Ovary (tissue), 7 donors: ENCODE measurements at regions not wholly inside any gene's neighbourhood (a gene's known extent, or its start where the extent isn't known, plus 50 kb on each side); places are given as distances from the start of the nearest gene placed in this dataset.
"Not testable (repeated sequence)": the region's sequence is repeated elsewhere in the genome, so short reads cannot be mapped to it uniquely, and the experiment has no call there.

Experiments
- DNase-seq, 5 donors: peaks; one replicate each; pipeline ENCODE4 v3.0.0-alpha.2; 2019 to 2020
- H3K27ac ChIP-seq, 2 donors: fragments of 200-600 bp; one replicate each; pipeline versions ENCODE4 v1.5.1 to v1.8.0; 2019 to 2022
- H3K27me3 ChIP-seq: fragments of 200-600 bp; one replicate; pipeline ENCODE4 v1.8.0; 2022
- H3K36me3 ChIP-seq: fragments of 200-600 bp; sonication (generic); one replicate; pipeline ENCODE4 v1.5.1; 2019
- H3K4me1 ChIP-seq: one replicate; pipeline ENCODE4 v1.8.1; 2013; ENCODE audit warnings: mild to moderate bottlenecking, moderate library complexity; ENCODE audit not compliant: insufficient read depth
- H3K4me3 ChIP-seq: fragments of 200-600 bp; sonication (generic); one replicate; pipeline ENCODE4 v1.5.1; 2017
- H3K9me3 ChIP-seq, 2 donors: fragments of 200-600 bp in 1 of 2; sonication (generic) in 1 of 2; one replicate each; pipeline versions ENCODE4 v1.5.1 to v1.8.1; 2013 to 2019; ENCODE audit warnings: mild to moderate bottlenecking in 1 of 2, moderate library complexity in 1 of 2
- CTCF ChIP-seq, 3 donors: fragments of 450-650 bp in 2 of 3; fragments of 200-600 bp in 1 of 3; IDR thresholded peaks; one replicate each; pipeline versions ENCODE4 v1.5.1 to v1.8.0; 2016 to 2022; ENCODE audit warnings: antibody characterized with exemption in 3 of 3, mild to moderate bottlenecking in 1 of 3
- EP300 ChIP-seq: sonication (generic); formaldehyde crosslinking; IDR thresholded peaks from one replicate; pipeline ENCODE4 v1.6.1; 2017; ENCODE audit warnings: antibody characterized with exemption
- POLR2A ChIP-seq: fragments of 450-650 bp; IDR thresholded peaks from one replicate; pipeline ENCODE4 v1.6.1; 2017; ENCODE audit warnings: antibody characterized with exemption, mild to moderate bottlenecking, moderate library complexity
- WGBS, 3 donors: extraction: QIAGEN DNeasy Blood & Tissue Kit in 1 of 3; methylation state at CpG; one replicate each; pipeline versions ENCODE4 v1.1.5 to v1.1.7; 2013 to 2017; 5-methylcytosine and 5-hydroxymethylcytosine counted together
- intact Hi-C, 4 donors: fragments of 100-400 bp; cut with DNase I; formaldehyde crosslinking; loops; one replicate each; pipeline versions ENCODE4 v1.11.0 to v1.15.1; 2022 to 2023
- donor health status: DM: no; HTN: no; CAD: no; lungs with moderate emphysema.
- donor health status: DM: no; HTN: no; CAD: no.
- donor health status: Bipolar disorder and iron deficiency.
- donor health status: DM: no; HTN: no; CAD: no.
- donor health status: DM: yes; HTN: yes; CAD: no.

DNA sequence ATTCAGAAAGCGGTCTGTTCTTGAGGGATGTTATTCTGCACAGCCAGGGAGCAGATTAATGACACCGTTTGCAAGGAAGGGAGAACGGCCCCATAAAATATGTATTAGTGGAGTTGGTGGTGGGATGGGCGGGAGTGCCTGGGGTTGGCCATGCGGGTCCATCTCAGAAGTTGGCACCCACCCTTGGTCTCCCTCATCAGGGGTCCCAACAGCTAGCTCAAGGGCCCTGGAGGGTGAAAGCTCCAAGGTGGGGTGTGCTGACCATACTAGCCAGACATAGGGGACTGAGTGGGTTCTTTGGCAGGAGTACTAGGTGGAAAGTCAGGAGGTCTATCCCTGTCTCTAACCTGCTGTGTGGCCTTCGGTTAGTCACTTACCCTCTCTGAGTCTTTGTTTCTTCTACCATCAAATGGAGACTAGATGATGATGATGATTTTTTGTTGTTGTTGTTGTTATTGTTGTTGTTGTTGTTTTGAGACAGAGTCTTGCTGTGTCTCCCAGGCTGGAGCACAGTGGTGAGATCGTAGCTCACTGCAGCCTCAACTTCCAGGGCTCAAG, 83.2 kb upstream of the BRD7 start:
- Histone ChIP-seq H3K4me1 (no peaks in the 10 kb centered on the region), H3K27me3 (no peaks in the 10 kb centered on the region), H3K27ac (no peak overlapping the region), H3K36me3 (no peaks in the 10 kb centered on the region), H3K9me3 (no peaks in the 10 kb centered on the region), H3K4me3 (no peak overlapping the region)
- intact Hi-C loops, result no loop called here
- DNase-seq, result no peak
- TF ChIP-seq EP300 (no peak), POLR2A (no peak), CTCF (IDR thresholded peaks at IDR 0.05) (no peak)
- WGBS, 3 donors, result 70 to 74% (median 71%) methylated on average over 7 of the region's 7 CpGs

DNA sequence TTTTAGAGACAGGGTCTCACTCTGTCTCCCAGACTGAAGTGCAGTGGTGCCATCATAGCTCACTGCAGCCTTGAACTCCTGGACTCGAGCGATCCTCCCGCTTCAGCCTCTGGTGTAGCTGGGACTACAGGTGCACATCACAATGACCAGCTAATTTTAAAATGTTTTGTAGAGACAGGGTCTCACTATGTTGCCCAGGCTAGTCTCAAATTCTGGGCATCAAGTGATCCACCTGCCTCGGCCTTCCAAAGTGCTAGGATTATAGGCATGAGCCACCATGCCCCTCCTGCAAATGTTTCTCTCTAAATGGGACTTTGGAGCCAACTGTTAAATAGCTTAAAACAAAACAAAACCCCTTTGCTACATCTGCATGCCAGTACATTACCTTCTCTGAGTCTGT, 82.2 kb upstream of the BRD7 start:
- Histone ChIP-seq H3K36me3 (no peaks in the 10 kb centered on the region), H3K4me1 (no peaks in the 10 kb centered on the region), H3K27ac (no peak overlapping the region), H3K9me3 (no peaks in the 10 kb centered on the region), H3K4me3 (no peak overlapping the region), H3K27me3 (no peaks in the 10 kb centered on the region)
- intact Hi-C loops, result no loop called here
- DNase-seq, result no peak
- 79 to 94% (median 82%) methylated on average over 4 of the region's 4 CpGs for WGBS, 3 donors
- TF ChIP-seq POLR2A (no peak), EP300 (no peak), CTCF (IDR thresholded peaks at IDR 0.05) (no peak)

DNA sequence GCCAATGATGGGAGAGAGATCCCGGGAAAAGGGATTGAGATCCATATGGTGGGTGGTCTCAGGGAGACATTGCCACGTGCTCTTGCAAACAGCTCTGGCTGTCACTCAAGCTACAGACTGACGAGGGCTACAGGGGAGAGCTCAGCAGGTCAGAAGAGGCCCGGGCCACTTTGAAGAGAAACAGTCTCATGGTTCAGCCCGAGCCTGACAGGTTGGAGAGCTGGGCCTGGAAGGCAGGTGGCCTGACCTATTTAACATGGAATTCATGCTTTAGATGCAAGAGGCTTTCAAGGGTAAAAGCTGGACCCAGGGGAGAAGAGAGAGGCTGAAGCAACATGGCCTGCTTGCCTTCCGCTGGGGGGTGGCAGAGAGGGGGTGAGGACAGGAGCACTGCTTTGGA, 81.0 kb upstream of the BRD7 start:
- Histone ChIP-seq H3K36me3 (no peaks in the 10 kb centered on the region), H3K9me3 (no peaks in the 10 kb centered on the region), H3K27me3 (no peaks in the 10 kb centered on the region), H3K4me1 (no peaks in the 10 kb centered on the region), H3K27ac (no peak overlapping the region), H3K4me3 (no peak overlapping the region)
- DNase-seq, result no peak
- TF ChIP-seq CTCF (IDR thresholded peaks at IDR 0.05) (no peak), EP300 (no peak), POLR2A (no peak)
- intact Hi-C loops, result no loop called here
- 66 to 73% (median 71%) methylated on average over 6 of the region's 6 CpGs for WGBS, 3 donors

GRCh38 chr16:50448981-50449380, 80.2 kb upstream of the BRD7 start:
- no peaks in the 10 kb centered on the region for H3K36me3 ChIP-seq
- intact Hi-C loops, result no loop called here
- no peaks in the 10 kb centered on the region for H3K27me3 ChIP-seq
- H3K4me3 ChIP-seq, result no peak overlapping the region
- no peak overlapping the region for H3K27ac ChIP-seq
- DNase-seq, result no peak
- WGBS, 3 donors, result 75 to 83% (median 77%) methylated on average over 10 of the region's 10 CpGs
- no peaks in the 10 kb centered on the region for H3K9me3 ChIP-seq
- no peaks in the 10 kb centered on the region for H3K4me1 ChIP-seq
- TF ChIP-seq EP300 (no peak), POLR2A (no peak), CTCF (IDR thresholded peaks at IDR 0.05) (no peak)

DNA sequence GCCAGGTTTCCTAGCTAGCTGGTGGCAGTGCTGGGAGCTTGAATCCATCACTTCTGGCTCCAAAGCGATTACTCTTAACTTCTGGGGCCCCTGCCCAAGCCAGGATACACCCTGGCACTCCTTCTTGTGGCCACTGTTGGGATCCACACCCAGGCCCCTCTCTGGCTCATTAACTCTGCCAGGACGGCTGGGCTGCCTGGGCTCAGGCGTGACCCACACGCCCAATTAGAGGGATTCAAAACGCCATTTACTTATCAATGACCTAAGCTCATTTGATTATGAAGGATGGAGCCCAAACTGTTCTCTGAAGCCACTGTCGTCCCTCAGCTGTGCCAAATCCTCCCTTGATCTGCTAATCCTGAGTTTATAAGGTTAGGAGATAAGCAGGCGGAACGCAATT, 79.7 kb upstream of the BRD7 start:
- Histone ChIP-seq H3K9me3 (no peaks in the 10 kb centered on the region), H3K36me3 (no peaks in the 10 kb centered on the region), H3K27me3 (no peaks in the 10 kb centered on the region), H3K4me3 (no peak overlapping the region), H3K4me1 (no peaks in the 10 kb centered on the region), H3K27ac (no peak overlapping the region)
- WGBS, 3 donors, result 60 to 80% (median 65%) methylated on average over 8 of the region's 8 CpGs
- TF ChIP-seq CTCF (IDR thresholded peaks at IDR 0.05), result no peak
- TF ChIP-seq EP300, result no peak
- TF ChIP-seq POLR2A, result no peak
- DNase-seq, result no peak
- intact Hi-C loops, result no loop called here

DNA sequence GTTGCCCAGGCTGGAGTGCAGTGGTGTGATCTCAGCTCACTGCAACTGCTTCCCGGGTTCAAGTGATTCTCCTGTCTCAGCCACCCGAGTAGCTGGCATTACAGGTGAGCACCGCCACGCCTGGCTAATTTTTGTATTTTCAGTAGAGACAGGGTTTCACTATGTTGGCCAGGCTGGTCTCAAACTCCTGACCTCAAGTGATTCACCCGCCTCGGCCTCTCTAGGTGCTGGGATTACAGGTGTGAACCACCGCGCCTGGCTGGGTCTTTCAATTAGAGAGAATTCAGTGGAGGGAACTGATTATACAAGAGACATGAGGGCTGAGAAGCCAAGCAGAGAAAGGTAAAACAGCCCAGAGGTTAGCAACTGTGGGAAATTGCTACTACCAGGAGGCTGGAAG, 78.6 kb upstream of the BRD7 start:
- H3K27me3 ChIP-seq, H3K27ac ChIP-seq, H3K4me1 ChIP-seq, H3K36me3 ChIP-seq, H3K4me3 ChIP-seq, H3K9me3 ChIP-seq, DNase-seq, intact Hi-C loops: not testable (repeated sequence)
- 82 to 91% (median 91%) methylated on average over 8 of the region's 8 CpGs for WGBS, 3 donors
